NCI-H82 treated with DMSO at 0.1 percent for 48 hours (cell line): ENCODE measurements at regions not wholly inside any gene's neighbourhood (a gene's known extent, or its start where the extent isn't known, plus 50 kb on each side); places are given as distances from the start of the nearest gene placed in this dataset.

ENCODE experiments used
- DNase-seq: peaks from one replicate; lab custom pipeline; 2025; ENCODE audit not compliant: unreplicated experiment; lab: John Stamatoyannopoulos, UW

DNA sequence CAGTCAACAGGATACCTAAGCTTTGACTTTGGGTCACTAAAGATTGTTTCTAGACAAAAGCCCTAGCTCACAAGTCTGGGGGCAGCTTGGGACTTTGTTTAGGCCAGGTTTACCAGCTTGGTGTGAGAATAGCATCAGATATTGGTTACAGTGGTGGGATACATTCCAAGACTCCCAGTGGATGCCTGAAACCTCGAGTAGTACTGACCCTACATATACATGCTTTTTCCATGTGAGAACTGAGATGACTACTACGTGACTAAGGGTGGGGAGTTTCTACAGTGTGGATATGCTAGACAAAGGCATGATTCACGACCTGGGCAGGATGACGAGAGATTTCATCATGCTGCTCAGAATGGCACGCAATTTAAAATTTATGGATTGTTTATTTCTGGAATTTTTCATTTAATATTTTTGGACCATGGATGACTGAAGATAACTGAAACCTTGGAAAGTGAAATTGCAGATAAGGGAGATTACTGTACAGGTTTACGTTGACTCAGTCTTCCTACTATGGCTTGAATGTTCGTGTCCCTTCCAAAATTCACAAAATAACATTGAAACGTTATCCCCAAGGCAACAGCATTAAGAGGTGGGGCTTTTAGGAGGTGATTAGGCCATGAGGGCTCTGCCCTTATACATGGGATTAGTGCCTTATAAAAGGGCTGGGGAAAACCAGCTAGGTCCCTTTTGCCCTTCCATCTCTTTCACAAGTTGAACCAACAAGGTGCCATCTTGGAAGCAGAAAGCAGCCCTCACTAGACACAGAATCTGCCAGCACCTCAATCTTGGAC lies 50.2 kb upstream of the CTAGE1 start:
- DNase-seq, result no peak

DNA sequence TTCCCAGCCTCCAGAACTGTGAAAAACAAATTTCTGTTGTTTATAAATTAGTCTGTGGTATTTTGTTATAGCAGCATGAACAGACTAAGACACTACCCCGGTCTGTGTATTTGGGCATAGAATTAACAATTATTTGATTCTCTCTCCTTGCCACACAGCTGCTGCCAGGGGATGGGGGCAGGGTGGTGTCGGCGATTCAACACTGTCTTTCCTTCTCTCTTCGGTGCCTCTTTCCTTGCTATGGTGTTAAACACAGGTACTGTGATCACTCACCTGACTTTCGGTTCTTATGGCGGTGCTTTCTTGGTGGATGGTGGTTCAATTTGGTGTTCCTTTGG lies 50.8 kb upstream of the CTAGE1 start:
- DNase-seq, result no peak

DNA sequence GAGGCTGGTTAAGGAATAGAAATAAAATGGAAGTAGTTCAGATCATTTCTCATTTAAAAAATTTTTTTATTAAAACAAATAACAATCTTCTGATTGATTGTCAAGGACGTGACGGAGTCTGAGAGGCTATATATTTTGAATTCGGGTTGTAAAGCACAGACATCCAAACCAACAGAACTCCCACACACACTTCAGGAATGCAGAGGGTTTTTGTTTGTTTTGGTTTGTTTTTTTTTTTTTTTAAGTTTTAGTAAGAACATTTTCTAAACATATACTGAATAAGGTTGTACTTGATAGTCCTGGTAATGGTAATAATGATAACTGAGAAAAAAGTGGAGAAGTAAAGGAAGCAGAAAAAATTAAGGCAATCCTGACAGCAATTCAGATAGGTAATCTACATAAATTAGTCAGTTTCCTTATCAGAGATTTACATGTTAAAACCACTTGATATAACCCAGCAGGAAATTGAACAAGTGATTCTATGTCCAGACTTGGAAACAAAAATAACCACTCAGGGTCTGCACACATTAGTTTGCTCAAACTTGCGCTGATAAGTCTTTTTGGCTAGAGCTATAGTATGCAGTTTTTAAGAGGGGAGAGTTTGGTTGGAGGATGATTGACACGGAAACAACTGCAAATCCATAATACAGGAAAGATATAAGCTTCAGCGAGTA lies 51.5 kb upstream of the CTAGE1 start:
- no peak for DNase-seq

DNA sequence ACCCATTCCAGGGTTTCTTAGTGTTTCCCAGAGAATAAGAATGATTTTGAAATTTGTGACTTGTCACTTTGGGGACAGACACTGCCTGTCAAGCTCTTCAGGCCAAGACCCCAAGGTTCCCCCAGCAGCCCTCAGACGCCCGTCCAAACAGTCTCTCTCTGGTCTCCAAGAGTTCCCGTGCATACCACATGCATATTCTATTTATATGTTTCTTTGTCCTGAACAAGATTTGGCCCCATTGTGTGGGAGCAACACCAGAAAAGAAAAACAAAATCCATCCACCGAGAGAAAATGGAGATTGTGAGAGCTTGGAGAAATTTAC lies 52.2 kb upstream of the CTAGE1 start:
- no peak for DNase-seq

DNA sequence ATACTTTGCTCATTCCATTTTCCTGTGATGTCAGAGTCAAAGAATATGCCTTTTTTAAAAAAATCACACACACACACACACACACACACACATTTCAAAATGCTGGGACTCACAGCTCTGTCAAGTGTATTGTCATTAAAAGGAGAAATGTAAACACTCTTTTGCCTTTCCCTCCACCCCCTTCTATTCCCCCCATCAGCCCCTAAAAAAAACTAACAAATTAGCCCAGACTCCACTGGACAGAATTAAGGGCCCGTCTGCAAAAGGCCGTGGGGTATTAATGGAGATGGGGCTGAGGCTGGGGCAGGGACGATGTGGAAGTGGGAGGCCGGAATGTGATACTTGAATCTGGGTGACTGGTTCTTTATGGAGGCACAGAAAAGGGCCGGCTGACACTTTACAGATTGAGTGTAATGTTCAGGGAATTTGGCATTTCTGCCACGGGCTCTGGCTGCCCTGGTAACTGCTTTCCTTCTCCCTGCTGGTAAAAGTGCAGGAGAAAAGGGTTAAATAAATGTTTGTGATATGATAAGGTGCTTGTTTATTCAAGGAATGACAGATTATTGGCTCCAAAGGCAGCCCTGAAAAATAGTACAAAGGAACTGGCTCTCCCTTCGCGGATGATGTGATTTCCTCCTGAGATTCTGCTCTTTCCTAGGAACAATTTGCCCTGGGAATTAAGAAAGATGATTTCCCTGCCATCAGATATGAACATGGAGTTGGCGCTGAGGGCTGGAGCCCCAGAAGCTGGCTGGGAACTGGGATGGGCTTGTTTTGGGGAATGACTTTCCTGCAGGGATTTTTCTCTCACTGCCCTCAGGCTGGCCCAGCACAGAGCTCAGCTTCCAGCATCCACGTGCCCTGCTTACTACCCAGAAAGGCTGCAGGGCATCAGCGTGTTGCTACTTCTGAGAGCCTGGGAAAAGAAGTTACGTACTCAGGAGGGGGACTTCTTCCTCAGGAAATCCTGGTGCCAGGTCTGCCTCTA lies 52.8 kb upstream of the CTAGE1 start:
- no peak for DNase-seq

DNA sequence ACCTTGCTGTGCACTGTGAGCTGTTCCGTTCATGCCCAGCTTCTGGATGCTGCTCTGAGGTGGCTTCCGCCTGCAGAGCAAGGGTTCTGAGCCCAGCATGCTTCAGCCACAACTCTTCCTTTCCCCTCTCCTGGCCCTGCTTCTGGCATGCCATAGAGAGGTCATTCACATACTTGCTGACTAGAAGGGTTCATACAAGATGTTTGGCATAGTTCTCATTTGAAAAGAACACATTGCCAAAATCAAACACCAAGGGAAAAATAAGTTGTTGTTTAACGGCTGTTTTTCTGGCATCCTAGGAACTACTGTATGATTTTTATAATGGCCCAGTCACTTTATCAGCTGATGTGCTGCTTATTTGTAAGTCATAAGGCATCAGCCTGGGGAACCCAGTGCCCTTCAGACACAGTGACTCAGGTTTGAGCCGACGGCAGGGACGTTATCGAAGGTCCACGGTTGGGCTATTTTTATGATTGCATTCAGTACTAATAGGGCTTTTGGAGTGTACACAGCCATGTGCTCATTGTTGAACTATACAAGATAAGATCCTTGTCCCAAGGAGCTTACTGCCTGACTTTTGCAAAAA lies 53.9 kb upstream of the CTAGE1 start:
- no peak for DNase-seq

DNA sequence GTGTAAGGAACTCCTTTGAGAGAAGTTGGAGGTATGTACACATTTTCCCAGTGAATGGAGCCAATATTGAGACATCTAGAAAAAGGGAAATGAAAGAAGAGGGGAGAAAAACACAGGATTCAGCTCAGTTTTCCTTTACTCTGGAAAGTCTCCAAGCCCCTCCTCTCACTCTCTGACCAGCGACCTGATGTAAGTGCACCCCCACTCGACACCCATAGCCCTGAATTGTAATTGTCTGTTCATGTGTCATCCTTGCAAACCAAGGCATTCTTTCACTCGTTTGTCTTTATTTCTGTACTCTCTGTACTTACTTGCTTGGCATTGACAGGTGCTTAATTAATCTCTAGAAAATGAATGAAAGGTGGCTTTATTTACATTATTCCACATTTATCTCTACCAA lies 55.7 kb upstream of the CTAGE1 start:
- no peak for DNase-seq

DNA sequence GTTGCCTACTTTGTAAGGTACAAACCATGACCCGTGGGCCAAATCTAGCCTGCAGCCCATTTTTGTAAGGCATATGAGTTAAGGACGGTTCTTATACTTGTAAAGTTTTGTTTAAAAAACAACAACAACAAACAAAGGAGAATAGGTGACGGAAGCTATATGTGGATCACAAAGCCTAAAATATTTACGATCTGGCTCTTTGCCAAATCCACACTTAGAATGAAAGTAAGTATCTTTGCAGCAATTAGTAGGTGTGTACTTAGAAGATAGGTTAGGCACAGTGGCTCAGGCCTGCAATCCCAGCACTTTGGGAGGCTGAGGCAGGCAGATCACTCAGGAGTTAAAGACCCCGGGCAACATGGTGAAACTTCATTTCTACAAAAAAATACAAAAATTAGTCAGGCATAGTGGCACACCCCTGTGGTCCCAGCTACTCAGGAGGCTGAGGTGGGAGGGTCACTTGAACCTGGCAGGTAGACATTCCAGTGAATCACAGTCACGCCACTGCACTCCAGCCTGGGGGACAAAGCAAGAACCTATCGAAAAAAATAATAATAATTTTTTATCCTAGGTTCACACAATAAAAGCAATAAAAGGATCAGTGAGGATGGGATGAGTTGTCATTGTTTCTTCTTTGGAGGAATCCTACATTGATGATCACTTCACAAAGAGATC lies 57.8 kb upstream of the CTAGE1 start:
- no peak for DNase-seq

DNA sequence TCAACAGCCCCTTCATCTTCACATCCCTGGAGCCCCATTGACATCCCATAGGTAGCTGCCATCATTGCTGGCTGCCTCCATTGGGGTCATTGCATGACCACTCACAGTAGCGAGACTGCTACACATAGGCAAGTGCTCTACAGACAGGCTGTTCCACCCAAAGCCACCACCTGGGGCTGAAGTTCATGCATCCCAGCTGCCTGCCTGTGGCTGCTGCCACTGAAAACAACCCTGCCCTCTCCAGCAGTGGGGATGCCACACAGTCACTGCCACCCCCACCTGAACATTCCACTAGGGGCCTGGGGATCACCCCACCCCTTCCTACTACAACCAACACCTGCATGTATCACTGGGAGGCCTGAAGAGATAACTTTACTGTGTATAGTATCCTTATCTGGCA lies 59.5 kb upstream of the CTAGE1 start:
- no peak for DNase-seq

DNA sequence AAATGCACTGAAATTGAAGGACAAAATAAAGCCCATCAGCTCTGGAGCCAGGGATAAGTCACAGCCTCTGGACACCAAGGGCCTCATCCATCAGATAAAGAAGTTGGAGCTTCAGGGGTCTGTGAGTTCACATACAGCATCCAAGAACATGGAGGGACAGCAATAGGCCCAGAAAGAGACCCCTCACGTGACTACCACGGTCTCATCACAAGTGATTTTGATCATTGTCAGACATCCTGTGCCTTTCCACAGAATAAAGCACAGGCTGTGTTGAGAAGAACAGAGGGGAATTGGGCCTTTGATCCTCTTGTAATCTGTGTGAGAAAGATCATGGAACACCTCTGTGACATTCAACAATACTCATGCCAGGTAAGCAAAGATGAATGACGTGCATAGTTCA lies 65.2 kb upstream of the CTAGE1 start:
- no peak for DNase-seq

DNA sequence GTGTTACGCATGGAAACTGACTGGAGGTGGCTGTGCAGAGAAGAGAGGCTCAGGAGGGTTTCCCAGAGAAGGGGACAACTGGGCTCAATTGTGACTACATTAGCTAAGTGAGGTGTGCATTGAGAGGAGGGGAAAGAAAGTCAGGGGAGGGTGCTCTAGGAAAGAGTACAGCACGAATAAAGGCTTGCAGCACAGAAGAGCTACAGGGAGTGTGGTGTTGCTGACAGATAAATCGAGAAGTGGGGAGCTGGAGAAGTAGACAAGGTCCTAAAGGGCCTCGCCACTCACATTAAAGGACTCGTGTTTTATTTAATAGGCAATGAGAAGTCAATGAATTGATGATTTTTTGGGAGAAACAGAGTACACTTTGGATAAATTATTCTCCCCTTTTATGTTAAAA lies 65.7 kb upstream of the CTAGE1 start:
- no peak for DNase-seq

DNA sequence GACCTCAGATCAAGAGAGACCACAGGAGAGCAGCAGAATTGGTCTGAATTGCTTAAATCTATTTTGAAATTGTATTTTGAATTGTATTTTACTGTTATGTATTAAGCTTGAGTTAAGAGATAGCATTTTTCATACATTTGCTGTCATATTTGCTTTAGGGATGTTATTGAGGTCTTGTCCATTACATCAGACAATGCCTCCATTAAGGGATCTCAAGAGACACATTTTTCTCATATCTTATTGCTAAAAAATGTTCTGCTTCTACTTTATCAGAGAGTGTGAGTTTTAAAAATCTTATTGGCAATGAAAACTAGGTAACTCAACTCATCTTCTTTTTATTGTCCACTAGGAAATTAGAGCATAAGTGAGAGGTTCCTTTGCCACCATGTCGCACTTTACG lies 66.8 kb upstream of the CTAGE1 start:
- DNase-seq, result no peak

DNA sequence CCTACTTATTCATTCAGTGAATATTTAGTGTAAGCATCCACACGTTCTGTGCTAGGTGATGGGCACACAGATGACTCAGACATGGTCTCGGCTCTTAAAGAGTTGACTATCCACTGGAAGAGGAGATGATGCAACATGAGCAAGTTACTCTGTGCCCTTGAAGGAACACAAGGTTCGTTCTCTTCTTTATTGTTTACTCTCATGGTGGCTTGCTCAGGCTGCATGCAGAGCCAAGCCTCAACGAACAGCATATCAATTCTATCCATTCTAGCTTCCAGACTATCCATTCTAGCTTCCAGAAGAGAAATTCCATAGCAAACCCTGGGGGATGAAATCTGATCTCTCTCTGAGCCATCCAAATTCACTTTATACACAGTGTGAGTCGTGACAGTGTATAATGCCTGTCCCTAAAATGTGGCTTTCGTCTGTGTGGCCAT lies 68.1 kb upstream of the CTAGE1 start:
- no peak for DNase-seq

DNA sequence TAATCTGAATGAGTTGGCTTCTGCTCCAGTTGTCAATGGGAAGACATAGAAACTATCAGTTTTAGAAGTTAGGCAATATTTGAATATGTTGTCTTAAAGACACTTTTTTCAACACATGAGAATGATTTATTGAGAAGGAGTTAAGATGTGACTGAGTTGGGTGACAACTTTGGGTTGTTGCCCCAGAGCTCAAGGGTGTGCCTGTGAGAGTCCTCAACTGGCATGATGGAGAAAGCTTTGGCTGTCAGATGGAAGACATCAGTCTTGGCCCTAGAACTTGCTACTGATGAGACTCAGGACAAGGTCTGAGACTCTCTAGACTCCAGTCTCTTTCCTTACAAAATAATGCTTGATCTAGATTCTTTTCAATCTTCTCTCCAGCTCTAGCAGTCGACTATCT lies 69.0 kb upstream of the CTAGE1 start:
- DNase-seq, result no peak

DNA sequence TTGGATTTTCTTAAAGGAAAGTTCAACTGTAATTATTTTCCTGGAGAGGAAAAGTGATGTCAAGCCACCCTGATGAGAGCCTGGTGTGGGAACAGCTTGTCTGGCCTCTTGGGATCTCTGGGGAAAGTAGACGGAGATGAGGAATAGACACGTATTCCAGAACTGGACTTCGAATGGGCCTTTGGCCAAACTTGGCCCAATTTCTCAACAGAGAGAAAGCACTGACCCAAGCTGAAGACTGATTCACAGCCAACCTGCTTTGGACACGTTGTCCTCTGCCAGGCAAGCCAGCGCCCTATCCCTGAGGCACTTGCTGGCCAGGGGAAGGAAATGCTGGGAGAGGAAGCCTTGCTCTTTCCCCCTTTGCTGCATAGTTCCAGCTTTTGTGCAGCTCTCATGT lies 70.8 kb upstream of the CTAGE1 start:
- DNase-seq, result no peak

DNA sequence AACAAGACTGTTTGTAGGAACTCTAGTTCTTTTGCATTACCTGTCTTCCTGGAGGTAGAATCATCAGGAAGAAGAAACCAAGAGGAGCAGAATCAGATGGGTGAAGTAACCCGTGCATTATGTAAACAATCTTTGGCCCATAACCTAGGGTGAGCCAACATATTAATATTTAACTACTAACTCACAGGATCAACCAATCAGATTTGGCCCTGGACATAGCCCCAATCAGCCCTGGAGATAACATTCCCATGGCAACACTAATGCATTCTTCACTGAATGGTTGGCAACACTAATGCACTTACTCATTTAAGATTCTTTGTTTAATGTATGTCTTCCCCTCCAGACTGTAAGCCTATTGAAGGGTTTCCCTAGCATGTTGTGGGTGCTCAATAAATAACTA lies 72.0 kb upstream of the CTAGE1 start:
- DNase-seq, result no peak

DNA sequence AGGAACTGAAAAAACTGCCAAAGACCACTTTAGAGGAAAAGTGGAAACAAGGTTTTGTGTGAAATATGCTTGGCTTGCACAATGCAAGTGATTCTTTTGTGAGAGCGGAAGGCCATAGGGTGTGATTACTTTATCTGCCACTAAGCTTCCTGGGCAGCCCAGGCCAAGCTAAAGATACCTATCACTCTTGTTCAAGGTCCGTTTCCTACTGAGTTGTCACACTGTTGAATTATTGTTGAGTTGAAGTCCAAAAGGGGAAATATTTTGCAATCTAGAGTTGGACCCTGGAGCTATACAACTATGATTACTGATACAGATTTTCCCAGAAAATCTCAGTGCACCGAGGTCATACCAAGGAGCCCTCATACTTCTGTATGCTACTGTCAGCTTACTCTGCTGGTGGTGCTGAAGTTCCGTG lies 72.7 kb upstream of the CTAGE1 start:
- no peak for DNase-seq

DNA sequence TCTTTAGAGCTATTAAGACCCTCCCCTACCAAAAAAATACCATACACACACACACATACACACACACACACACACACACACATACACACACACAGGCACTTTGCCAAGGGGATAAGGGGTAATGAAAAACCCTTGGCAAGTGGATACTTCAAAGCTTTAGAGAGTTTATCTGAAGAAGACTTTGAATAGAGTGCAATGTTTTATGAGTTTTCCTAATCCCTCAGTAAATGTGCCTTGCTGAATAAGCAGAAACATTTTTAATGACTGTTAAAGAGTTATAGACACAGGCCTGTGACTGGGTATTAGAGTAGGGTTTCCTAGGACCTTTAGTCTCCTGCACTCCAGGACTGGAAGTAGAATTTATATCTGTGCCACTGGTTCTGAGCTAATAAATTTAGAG lies 75.5 kb upstream of the CTAGE1 start:
- no peak for DNase-seq

DNA sequence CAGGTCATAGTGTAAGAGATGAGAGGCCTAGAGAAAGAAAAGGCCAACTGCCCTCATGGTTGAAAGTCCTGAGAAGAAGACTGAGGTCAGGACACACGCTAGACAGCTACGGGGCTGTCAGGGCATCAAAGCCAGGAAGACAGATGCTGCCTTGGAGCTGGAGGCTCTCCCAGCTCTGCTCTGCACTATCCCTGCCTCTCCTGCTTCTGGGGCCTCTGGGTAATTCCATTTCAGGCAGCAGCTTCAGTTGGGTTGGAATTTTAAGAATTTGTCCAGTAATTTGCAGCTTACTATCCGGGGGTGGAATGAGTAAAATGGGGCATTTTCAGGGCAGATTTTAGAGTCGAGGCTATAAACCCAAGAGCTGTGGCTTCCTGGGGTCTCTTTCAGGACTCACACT lies 76.2 kb upstream of the CTAGE1 start:
- DNase-seq, result no peak

DNA sequence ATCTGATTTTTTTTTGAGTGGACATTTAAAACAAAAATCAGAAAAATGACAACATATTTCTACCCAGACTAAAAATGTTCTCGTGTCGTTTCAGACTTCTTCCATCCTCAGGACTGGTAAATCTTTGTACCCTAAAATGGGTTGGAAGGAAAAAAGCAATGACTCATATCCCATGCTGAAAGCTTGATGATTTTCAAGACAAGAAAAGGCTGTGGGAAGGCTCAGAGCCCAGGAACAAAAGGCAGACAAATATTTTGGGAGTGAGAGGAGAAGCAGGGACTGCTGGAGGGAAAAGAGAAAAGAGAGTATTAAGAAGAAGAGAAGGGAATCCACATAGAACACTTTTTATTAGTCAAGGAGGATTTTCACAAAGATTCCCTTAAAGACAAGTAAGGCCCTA lies 77.1 kb upstream of the CTAGE1 start:
- no peak for DNase-seq

DNA sequence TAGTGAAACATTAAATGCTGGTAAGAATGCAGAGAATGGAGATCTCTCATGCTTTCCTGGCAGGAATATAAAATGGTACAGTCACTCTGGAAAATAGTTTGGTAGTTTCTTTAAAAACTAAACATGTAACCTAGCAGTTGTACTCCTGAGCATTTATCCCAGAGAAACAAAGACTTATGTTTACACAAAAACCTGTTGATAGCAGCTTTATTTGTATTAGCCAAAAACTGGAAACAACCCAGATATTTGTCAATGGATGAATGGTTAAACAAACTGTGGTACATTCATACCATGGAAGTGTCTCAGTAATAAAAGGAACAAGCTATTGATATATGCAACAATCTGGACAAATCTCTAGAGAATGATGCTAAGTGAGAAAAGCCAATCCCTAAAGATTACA lies 81.7 kb upstream of the CTAGE1 start:
- DNase-seq, result no peak
